PC-3 (cell line): ENCODE measurements at regions not wholly inside any gene's neighbourhood (a gene's known extent, or its start where the extent isn't known, plus 50 kb on each side); places are given as distances from the start of the nearest gene placed in this dataset.

Experiments
- ATAC-seq: fragments of 200-7000 bp; cut with Tn5 transposase; 2 replicates; pipeline ENCODE4 v1.9.1; 2020; ENCODE audit warnings: mild to moderate bottlenecking, moderate library complexity
- BruUV-seq: library from RNA; stranded (reverse); fragments of 400-500 nt; replicated peaks from 2 replicates; lab custom pipeline; 2021; lab: Mats Ljungman, UMichigan
- CTCF ChIA-PET: fragments of 300-600 bp; sonication (Branson Sonifier 250); formaldehyde crosslinking; loops from one replicate; lab custom pipeline; 2022; ENCODE audit warnings: antibody characterized with exemption; lab: Charles Lee
- POLR2A ChIA-PET: fragments of 300-600 bp; sonication (Branson Sonifier 250); formaldehyde crosslinking; loops from one replicate; lab custom pipeline; 2022; ENCODE audit warnings: antibody characterized with exemption; ENCODE audit not compliant: unreplicated experiment; lab: Charles Lee
- DNase-seq: peaks from one replicate; pipeline ENCODE4 v3.0.0-alpha.2; 2015
- H2AFZ ChIP-seq: fragments of 300-600 bp; sonication (generic); 2 replicates; pipeline ENCODE4 v1.6.0; 2016; ENCODE audit warnings: antibody characterized with exemption, low read length
- H3F3A ChIP-seq: fragments of 300-600 bp; sonication (generic); one replicate; pipeline ENCODE4 v1.6.0; 2017; ENCODE audit warnings: antibody characterized with exemption, low read length, control low read depth, mild to moderate bottlenecking; ENCODE audit not compliant: unreplicated experiment
- H3K27ac ChIP-seq: fragments of 300-600 bp; sonication (generic); 2 replicates; pipeline ENCODE4 v1.5.1; 2016; ENCODE audit warnings: mild to moderate bottlenecking, low read length
- H3K27me3 ChIP-seq: fragments of 300-600 bp; sonication (generic); 2 replicates; pipeline ENCODE4 v1.6.1; 2016; ENCODE audit warnings: low read length, mixed read lengths
- H3K36me3 ChIP-seq: fragments of 300-600 bp; sonication (generic); 2 replicates; pipeline ENCODE4 v1.6.1; 2016; ENCODE audit warnings: low read depth, mixed run types, low read length, mixed read lengths
- H3K4me1 ChIP-seq: fragments of 300-600 bp; sonication (generic); 2 replicates; pipeline ENCODE4 v1.5.1; 2016; ENCODE audit warnings: low read length; ENCODE audit not compliant: insufficient read depth
- H3K4me2 ChIP-seq: fragments of 300-600 bp; sonication (generic); 2 replicates; pipeline ENCODE4 v1.6.0; 2016; ENCODE audit warnings: low read length
- H3K4me3 ChIP-seq: fragments of 300-600 bp; sonication (generic); 2 replicates; pipeline ENCODE4 v1.5.1; 2016; ENCODE audit warnings: mild to moderate bottlenecking, low read length, mixed read lengths
- H3K79me2 ChIP-seq: fragments of 300-600 bp; sonication (generic); 2 replicates; pipeline ENCODE4 v1.6.1; 2017; ENCODE audit warnings: low read length, mixed read lengths
- H3K9ac ChIP-seq: fragments of 300-600 bp; sonication (generic); 2 replicates; pipeline ENCODE4 v1.6.0; 2016; ENCODE audit warnings: mild to moderate bottlenecking, low read length
- H3K9me2 ChIP-seq: fragments of 300-600 bp; sonication (generic); replicated peaks from 2 replicates; pipeline ENCODE4 v1.6.1; 2016; ENCODE audit warnings: mixed run types, low read length, mixed read lengths
- H3K9me3 ChIP-seq: fragments of 300-600 bp; sonication (generic); 2 replicates; pipeline ENCODE4 v1.6.1; 2016; ENCODE audit warnings: low read length, mixed read lengths
- H4K20me1 ChIP-seq: fragments of 300-600 bp; sonication (generic); 2 replicates; pipeline ENCODE4 v1.6.1; 2016; ENCODE audit warnings: low read length, mixed read lengths
- CTCF ChIP-seq: fragments of 300-600 bp; sonication (generic); conservative IDR thresholded peaks from 2 replicates; pipeline ENCODE4 v1.5.1; 2017; ENCODE audit warnings: antibody characterized with exemption, low read depth, mild to moderate bottlenecking, low read length
- EZH2 ChIP-seq: fragments of 300-600 bp; sonication (generic); IDR thresholded peaks from one replicate; pipeline ENCODE4 v1.6.1; 2017; ENCODE audit warnings: antibody characterized with exemption, mild to moderate bottlenecking, low read length; ENCODE audit not compliant: unreplicated experiment
- EZH2phosphoT487 ChIP-seq: fragments of 300-600 bp; sonication (generic); IDR thresholded peaks from 2 replicates; pipeline ENCODE4 v1.6.1; 2018; ENCODE audit warnings: mild to moderate bottlenecking, antibody characterized with exemption, low read length, borderline replicate concordance
- intact Hi-C: fragments of 100-400 bp; cut with micrococcal nuclease; formaldehyde crosslinking; loops from 2 replicates; pipeline ENCODE4 v1.9.0; 2023

- DNase-seq (no peak), ATAC-seq (no peak)
- H3K27ac ChIP-seq = no peak overlapping the region
- no TSS peak for BruUV-seq
- CTCF ChIA-PET = no interaction called here
- H3K27me3 ChIP-seq = no peaks in the 10 kb centered on the region
- H4K20me1 ChIP-seq = no peaks in the 10 kb centered on the region
- H2AFZ ChIP-seq = no peak overlapping the region
- H3K9me2 ChIP-seq = no peaks in the 10 kb centered on the region
- H3K4me3 ChIP-seq = no peak overlapping the region
- POLR2A ChIA-PET = no interaction called here
- no peak overlapping the region for H3K4me2 ChIP-seq
- H3K4me1 ChIP-seq = no peaks in the 10 kb centered on the region
- no peaks in the 10 kb centered on the region for H3F3A ChIP-seq
- no peaks in the 10 kb centered on the region for H3K36me3 ChIP-seq
- H3K9me3 ChIP-seq = no peaks in the 10 kb centered on the region
- no peaks in the 10 kb centered on the region for H3K79me2 ChIP-seq
- no peak for TF ChIP-seq CTCF
- no peak for TF ChIP-seq EZH2phosphoT487
- no peak for TF ChIP-seq EZH2
- no peak overlapping the region for H3K9ac ChIP-seq
- intact Hi-C loops = no loop called here
Observed at GRCh38 chr5:28877050-28877449, 1838.7 kb upstream of the CDH9 start.

- H4K20me1 ChIP-seq = no peaks in the 10 kb centered on the region
- intact Hi-C loops = no loop called here
- H3K27ac ChIP-seq = no peak overlapping the region
- ATAC-seq (no peak), DNase-seq (no peak)
- H3K4me2 ChIP-seq = no peak overlapping the region
- BruUV-seq = no TSS peak
- ChIA-PET POLR2A (no interaction called here), CTCF (no interaction called here)
- H3F3A ChIP-seq = no peaks in the 10 kb centered on the region
- no peaks in the 10 kb centered on the region for H3K27me3 ChIP-seq
- no peak overlapping the region for H2AFZ ChIP-seq
- no peak overlapping the region for H3K4me3 ChIP-seq
- H3K9ac ChIP-seq = no peak overlapping the region
- no peaks in the 10 kb centered on the region for H3K4me1 ChIP-seq
- no peaks in the 10 kb centered on the region for H3K9me3 ChIP-seq
- TF ChIP-seq EZH2phosphoT487 (no peak), CTCF (no peak), EZH2 (no peak)
- no peaks in the 10 kb centered on the region for H3K9me2 ChIP-seq
- no peaks in the 10 kb centered on the region for H3K79me2 ChIP-seq
- H3K36me3 ChIP-seq = no peaks in the 10 kb centered on the region
Observed at GRCh38 chr5:28864006-28864405, 1825.6 kb upstream of the CDH9 start.

- Histone ChIP-seq H3K27ac (no peak overlapping the region), H4K20me1 (no peaks in the 10 kb centered on the region), H3K79me2 (no peaks in the 10 kb centered on the region), H3K36me3 (no peaks in the 10 kb centered on the region), H2AFZ (no peak overlapping the region), H3K4me1 (no peaks in the 10 kb centered on the region), H3K4me3 (no peak overlapping the region), H3K4me2 (no peak overlapping the region), H3F3A (no peaks in the 10 kb centered on the region), H3K9ac (no peak overlapping the region), H3K27me3 (no peaks in the 10 kb centered on the region), H3K9me3 (no peaks in the 10 kb centered on the region), H3K9me2 (no peaks in the 10 kb centered on the region)
- no TSS peak for BruUV-seq
- peak; percentile 24; the same call in 1 of the 2 replicates for ATAC-seq
- intact Hi-C loops = no loop called here
- POLR2A ChIA-PET = no interaction called here
- DNase-seq = peak; percentile 3
- no peak for TF ChIP-seq EZH2
- CTCF ChIA-PET = no interaction called here
Observed at GRCh38 chr5:28862860-28863196, 1824.4 kb upstream of the CDH9 start.
